RWPE2 (cell line): ENCODE measurements at regions not wholly inside any gene's neighbourhood (a gene's known extent, or its start where the extent isn't known, plus 50 kb on each side); places are given as distances from the start of the nearest gene placed in this dataset.

Experiments
- ATAC-seq: fragments of 200-7000 bp; cut with Tn5 transposase; 3 replicates; pipeline ENCODE4 v1.9.1; 2021; ENCODE audit warnings: low read depth
- DNase-seq: peaks from one replicate; pipeline ENCODE4 v3.0.0-alpha.2; 2020; ENCODE audit warnings: low spot score
- H3K27ac ChIP-seq: fragments of 450-650 bp; 2 replicates; pipeline ENCODE4 v1.5.1; 2017; ENCODE audit warnings: mild to moderate bottlenecking; ENCODE audit not compliant: poor library complexity, severe bottlenecking
- H3K27me3 ChIP-seq: fragments of 250-450 bp; sonication (Bioruptor Pico); 2 replicates; pipeline ENCODE4 v1.5.1; 2021; ENCODE audit warnings: mild to moderate bottlenecking, moderate library complexity; ENCODE audit not compliant: insufficient read depth, poor library complexity, severe bottlenecking
- H3K36me3 ChIP-seq: fragments of 250-450 bp; sonication (Bioruptor Pico); 2 replicates; pipeline ENCODE4 v1.5.1; 2020; ENCODE audit warnings: low read depth, mild to moderate bottlenecking, moderate library complexity
- H3K4me1 ChIP-seq: fragments of 250-450 bp; sonication (Bioruptor Pico); 2 replicates; pipeline ENCODE4 v1.5.1; 2021; ENCODE audit warnings: mild to moderate bottlenecking, moderate library complexity; ENCODE audit not compliant: insufficient read depth, poor library complexity, severe bottlenecking
- H3K4me3 ChIP-seq: fragments of 250-450 bp; sonication (Bioruptor Pico); 2 replicates; pipeline ENCODE4 v1.5.1; 2021; ENCODE audit warnings: mild to moderate bottlenecking, moderate library complexity; ENCODE audit not compliant: severe bottlenecking
- H3K9me3 ChIP-seq: fragments of 250-450 bp; sonication (Bioruptor Pico); 2 replicates; pipeline ENCODE4 v1.5.1; 2021; ENCODE audit warnings: mild to moderate bottlenecking, moderate library complexity; ENCODE audit not compliant: severe bottlenecking
- TF ChIP-seq, protein P1 (sequence below): fragments of 450-650 bp; IDR thresholded peaks from one replicate; pipeline ENCODE4 v1.5.1; 2017; ENCODE audit warnings: mild to moderate bottlenecking, moderate library complexity; ENCODE audit not compliant: poor library complexity, severe bottlenecking

DNA sequence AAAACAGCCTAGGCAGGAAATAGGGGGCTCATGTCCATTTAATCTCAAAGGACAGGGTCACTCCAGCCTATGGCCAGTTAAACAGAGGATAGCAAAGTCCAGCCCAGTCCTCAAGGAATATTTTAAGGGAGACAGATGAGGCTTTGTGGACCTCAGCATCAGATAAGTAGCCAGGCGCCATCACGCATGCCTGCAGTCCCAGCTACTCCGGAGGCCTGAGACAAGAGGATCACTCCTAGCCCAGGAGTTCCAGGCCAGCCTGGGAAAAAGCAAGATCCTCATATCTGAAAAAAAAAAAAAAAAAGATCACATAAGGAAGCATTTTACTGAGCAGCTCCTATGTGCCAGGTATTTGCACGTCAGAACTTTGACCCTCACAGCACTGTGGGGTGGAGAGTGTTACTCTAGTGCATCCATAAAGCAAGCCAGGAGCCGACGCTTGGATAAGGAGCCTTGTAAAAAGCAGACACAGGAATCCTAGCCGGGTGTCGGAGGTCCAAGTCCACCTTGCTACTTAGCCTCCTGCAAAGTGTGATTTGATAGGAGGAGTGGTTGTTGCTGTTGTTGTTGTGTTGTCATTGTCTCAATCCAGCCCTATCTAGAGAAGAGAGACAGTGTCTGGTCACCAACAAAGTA, 61.8 kb upstream of the DOCK1 start:
- H3K4me3 ChIP-seq = no peak overlapping the region
- H3K9me3 ChIP-seq = no peaks in the 10 kb centered on the region
- TF ChIP-seq, protein P1, sequence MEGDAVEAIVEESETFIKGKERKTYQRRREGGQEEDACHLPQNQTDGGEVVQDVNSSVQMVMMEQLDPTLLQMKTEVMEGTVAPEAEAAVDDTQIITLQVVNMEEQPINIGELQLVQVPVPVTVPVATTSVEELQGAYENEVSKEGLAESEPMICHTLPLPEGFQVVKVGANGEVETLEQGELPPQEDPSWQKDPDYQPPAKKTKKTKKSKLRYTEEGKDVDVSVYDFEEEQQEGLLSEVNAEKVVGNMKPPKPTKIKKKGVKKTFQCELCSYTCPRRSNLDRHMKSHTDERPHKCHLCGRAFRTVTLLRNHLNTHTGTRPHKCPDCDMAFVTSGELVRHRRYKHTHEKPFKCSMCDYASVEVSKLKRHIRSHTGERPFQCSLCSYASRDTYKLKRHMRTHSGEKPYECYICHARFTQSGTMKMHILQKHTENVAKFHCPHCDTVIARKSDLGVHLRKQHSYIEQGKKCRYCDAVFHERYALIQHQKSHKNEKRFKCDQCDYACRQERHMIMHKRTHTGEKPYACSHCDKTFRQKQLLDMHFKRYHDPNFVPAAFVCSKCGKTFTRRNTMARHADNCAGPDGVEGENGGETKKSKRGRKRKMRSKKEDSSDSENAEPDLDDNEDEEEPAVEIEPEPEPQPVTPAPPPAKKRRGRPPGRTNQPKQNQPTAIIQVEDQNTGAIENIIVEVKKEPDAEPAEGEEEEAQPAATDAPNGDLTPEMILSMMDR = no peak
- no peak overlapping the region for H3K27ac ChIP-seq
- no peaks in the 10 kb centered on the region for H3K4me1 ChIP-seq
- no peak for ATAC-seq
- H3K27me3 ChIP-seq = no peaks in the 10 kb centered on the region
- DNase-seq = no peak
- no peaks in the 10 kb centered on the region for H3K36me3 ChIP-seq

DNA sequence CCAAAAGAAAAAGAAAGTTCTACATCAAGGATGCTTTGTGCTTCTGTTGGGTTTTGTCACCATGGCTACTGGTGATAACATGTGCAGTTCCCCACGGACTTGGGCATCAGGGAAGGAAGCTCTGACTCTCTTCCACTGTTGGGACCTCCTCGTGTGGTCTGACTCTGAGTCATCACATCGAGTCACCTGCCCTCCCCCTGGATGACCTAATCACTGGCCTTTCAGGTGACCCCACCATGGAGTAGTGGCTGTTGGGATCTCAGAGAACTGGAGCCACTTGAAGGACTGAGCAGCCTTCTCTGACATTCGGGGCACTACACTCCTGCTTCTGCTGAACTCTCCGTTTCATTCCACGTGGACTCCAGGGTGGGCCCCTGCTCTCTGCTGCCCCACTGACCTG, 60.8 kb upstream of the DOCK1 start:
- no peak overlapping the region for H3K4me3 ChIP-seq
- H3K4me1 ChIP-seq = no peaks in the 10 kb centered on the region
- H3K36me3 ChIP-seq = no peaks in the 10 kb centered on the region
- TF ChIP-seq, protein P1 = no peak
- H3K27me3 ChIP-seq = no peaks in the 10 kb centered on the region
- H3K9me3 ChIP-seq = no peaks in the 10 kb centered on the region
- H3K27ac ChIP-seq = no peak overlapping the region
- DNase-seq (no peak), ATAC-seq (no peak)

DNA sequence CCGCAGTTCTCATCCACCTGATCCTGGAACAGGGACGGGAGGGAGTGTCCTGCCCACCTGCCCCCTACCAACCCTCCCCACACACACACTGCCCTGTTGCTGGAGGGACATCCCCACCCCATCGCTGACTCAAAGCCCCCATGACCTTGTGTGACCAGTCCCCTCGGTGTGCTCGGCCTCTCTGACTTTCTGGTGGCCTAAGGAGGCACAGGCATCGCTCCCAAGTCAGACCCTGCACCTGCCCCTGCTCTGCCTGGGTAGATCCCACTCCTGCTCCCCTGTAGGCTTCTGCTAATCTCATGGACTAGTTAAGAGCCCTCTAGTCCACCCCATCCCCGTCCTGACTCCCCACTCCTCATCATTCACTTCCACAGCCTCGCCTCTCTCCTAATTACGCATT, 58.8 kb upstream of the DOCK1 start:
- DNase-seq (no peak), ATAC-seq (no peak)
- Histone ChIP-seq H3K4me3 (no peak overlapping the region), H3K9me3 (no peaks in the 10 kb centered on the region), H3K27me3 (no peaks in the 10 kb centered on the region), H3K27ac (no peak overlapping the region), H3K36me3 (no peaks in the 10 kb centered on the region), H3K4me1 (no peaks in the 10 kb centered on the region)
- TF ChIP-seq, protein P1 = no peak

DNA sequence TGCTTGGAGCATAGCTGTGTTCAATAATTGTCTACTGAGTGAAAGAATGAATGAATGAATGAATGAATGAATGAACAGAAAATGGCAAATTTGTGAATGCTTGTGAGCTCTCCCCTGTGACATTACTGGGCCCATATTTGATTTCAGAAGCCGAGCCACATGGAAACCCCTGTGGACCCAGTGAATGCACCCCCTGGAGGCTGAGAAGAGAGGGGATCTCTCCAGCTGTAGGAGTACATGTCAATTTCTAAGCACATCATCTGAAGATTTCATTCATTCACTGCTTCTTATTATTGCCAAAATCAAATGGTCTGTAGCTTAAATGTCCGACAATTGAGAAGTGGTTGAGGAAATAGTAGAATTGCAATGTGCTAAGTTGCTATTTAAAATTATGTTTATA, 58.3 kb upstream of the DOCK1 start:
- no peaks in the 10 kb centered on the region for H3K36me3 ChIP-seq
- no peak for ATAC-seq
- H3K27me3 ChIP-seq = no peaks in the 10 kb centered on the region
- H3K27ac ChIP-seq = no peak overlapping the region
- no peaks in the 10 kb centered on the region for H3K9me3 ChIP-seq
- no peaks in the 10 kb centered on the region for H3K4me1 ChIP-seq
- no peak for DNase-seq
- no peak overlapping the region for H3K4me3 ChIP-seq
- TF ChIP-seq, protein P1 = no peak

DNA sequence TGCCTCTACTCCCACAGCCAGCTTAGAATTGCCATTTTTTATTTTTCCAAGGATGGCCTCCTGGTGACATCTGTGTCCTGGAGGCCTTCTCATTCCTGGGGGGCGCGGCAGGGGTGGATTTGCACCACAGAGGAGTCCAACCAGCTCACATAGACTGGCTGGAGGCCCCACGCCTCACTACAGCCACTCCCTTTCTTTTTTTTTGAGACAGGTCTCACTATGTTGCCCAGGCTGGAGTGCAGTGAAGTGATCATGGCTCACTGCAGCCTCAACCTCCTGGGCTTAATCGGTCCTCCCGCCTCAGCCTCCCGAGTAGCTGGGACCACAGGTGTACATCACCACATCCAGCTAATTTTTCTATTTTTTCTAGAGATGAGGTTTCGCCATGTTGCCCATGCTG, 57.6 kb upstream of the DOCK1 start:
- ATAC-seq (no peak), DNase-seq (no peak)
- H3K4me3 ChIP-seq = no peak overlapping the region
- H3K9me3 ChIP-seq = no peaks in the 10 kb centered on the region
- H3K27ac ChIP-seq = no peak overlapping the region
- H3K4me1 ChIP-seq = no peaks in the 10 kb centered on the region
- TF ChIP-seq, protein P1 = no peak
- H3K27me3 ChIP-seq = no peaks in the 10 kb centered on the region
- H3K36me3 ChIP-seq = no peaks in the 10 kb centered on the region
